HG02623 (cell line): ENCODE measurements at regions not wholly inside any gene's neighbourhood (a gene's known extent, or its start where the extent isn't known, plus 50 kb on each side); places are given as distances from the start of the nearest gene placed in this dataset.
"Not testable (repeated sequence)": the region's sequence is repeated elsewhere in the genome, so short reads cannot be mapped to it uniquely, and the experiment has no call there.

Experiments
- ATAC-seq: cut with Tn5 transposase; IDR thresholded peaks from one replicate; pipeline ENCODE4 v1.9.1; 2021; ENCODE audit warnings: moderate library complexity; ENCODE audit not compliant: unreplicated experiment

GRCh38 chr5:14954216-14954615 lies 82.6 kb upstream of the ANKH start:
- no peak for ATAC-seq

GRCh38 chr5:14953075-14953607 lies 81.6 kb upstream of the ANKH start:
- ATAC-seq = no peak

GRCh38 chr5:14948383-14948782 lies 76.8 kb upstream of the ANKH start:
- no peak for ATAC-seq

- ATAC-seq = peak; percentile 72
These were observed 75.4 kb upstream of the ANKH start for GRCh38 chr5:14946815-14947620.

GRCh38 chr5:14945450-14945849 lies 73.9 kb upstream of the ANKH start:
- ATAC-seq = no peak

GRCh38 chr5:14944996-14945395 lies 73.4 kb upstream of the ANKH start:
- ATAC-seq = no peak

- no peak for ATAC-seq
These were observed 72.8 kb upstream of the ANKH start for GRCh38 chr5:14944350-14944739.

GRCh38 chr5:14942212-14942611 lies 70.6 kb upstream of the ANKH start:
- ATAC-seq = no peak

GRCh38 chr5:14937254-14937653 lies 65.7 kb upstream of the ANKH start:
- ATAC-seq = no peak

GRCh38 chr5:14936588-14936987 lies 65.0 kb upstream of the ANKH start:
- ATAC-seq = no peak

- ATAC-seq = no peak
These were observed 63.8 kb upstream of the ANKH start for GRCh38 chr5:14935341-14935740.

GRCh38 chr5:14932902-14933469 lies 61.4 kb upstream of the ANKH start:
- no peak for ATAC-seq

GRCh38 chr5:14930486-14930885 lies 58.9 kb upstream of the ANKH start:
- ATAC-seq = no peak

- no peak for ATAC-seq
These were observed 57.9 kb upstream of the ANKH start for GRCh38 chr5:14929293-14930065.

GRCh38 chr5:14928661-14929060 lies 57.1 kb upstream of the ANKH start:
- no peak for ATAC-seq

- ATAC-seq = no peak
These were observed 53.7 kb upstream of the ANKH start for GRCh38 chr5:14925326-14925725.

GRCh38 chr5:14922952-14923351 lies 51.4 kb upstream of the ANKH start:
- not testable (repeated sequence) for ATAC-seq

GRCh38 chr5:14922456-14922855 lies 50.9 kb upstream of the ANKH start:
- no peak for ATAC-seq
